ENCODE measurements at regions not wholly inside any gene's neighbourhood (a gene's known extent, or its start where the extent isn't known, plus 50 kb on each side); places are given as distances from the start of the nearest gene placed in this dataset.

- H3K79me2 ChIP-seq = no peaks in the 10 kb centered on the region
- DNase-seq (ENCODE audit: low spot score) = no peak
Observed at GRCh38 chr6:169854813-169855212, 103.4 kb downstream of the ERMARD start.

GRCh38 chr6:169854083-169854725 is 102.8 kb downstream of the ERMARD start:
- Histone ChIP-seq H3K4me1 (ENCODE audit: insufficient read depth) (no peaks in the 10 kb centered on the region), H3K9me3 (ENCODE audit: low read depth) (no peaks in the 10 kb centered on the region), H3K79me2 (no peaks in the 10 kb centered on the region), H3K27me3 (no peaks in the 10 kb centered on the region), H4K20me1 (ENCODE audit: insufficient read depth, poor library complexity, severe bottlenecking) (no peaks in the 10 kb centered on the region), H3K4me3 (no peak overlapping the region), H3K9me2 (replicated peaks; ENCODE audit: insufficient read depth) (no peaks in the 10 kb centered on the region), H3K36me3 (replicated peaks; ENCODE audit: insufficient read depth, low read depth) (no peaks in the 10 kb centered on the region), H3K27ac (no peak overlapping the region), H3K4me2 (no peak overlapping the region), H2AFZ (no peak overlapping the region)
- no peak for DNase-seq (ENCODE audit: low spot score)
- no peak for TF ChIP-seq CTCF (IDR thresholded peaks at IDR 0.05; ENCODE audit: poor library complexity)
- 93% methylated on average over 12 of the region's 12 CpGs for WGBS (ENCODE audit: low lambda C conversion rate, missing lambda C conversion rate)

More at GRCh38 chr6:169854813-169855212, 103.4 kb downstream of the ERMARD start:
- no peaks in the 10 kb centered on the region for H3K36me3 ChIP-seq (replicated peaks; ENCODE audit: insufficient read depth, low read depth)
- H3K9me3 ChIP-seq (ENCODE audit: low read depth) = no peaks in the 10 kb centered on the region
- no peaks in the 10 kb centered on the region for H3K4me1 ChIP-seq (ENCODE audit: insufficient read depth)
- H4K20me1 ChIP-seq (ENCODE audit: insufficient read depth, poor library complexity, severe bottlenecking) = no peaks in the 10 kb centered on the region
- no peak overlapping the region for H2AFZ ChIP-seq
- WGBS (ENCODE audit: low lambda C conversion rate, missing lambda C conversion rate) = 94% methylated on average over 4 of the region's 4 CpGs
- no peaks in the 10 kb centered on the region for H3K27me3 ChIP-seq
- no peak overlapping the region for H3K4me2 ChIP-seq
- no peak for TF ChIP-seq EZH2phosphoT487 (IDR thresholded peaks at IDR 0.05; ENCODE audit: low read depth, severe bottlenecking, unreplicated experiment)
- TF ChIP-seq CTCF (IDR thresholded peaks at IDR 0.05; ENCODE audit: poor library complexity) = no peak
- TF ChIP-seq EZH2 (IDR thresholded peaks at IDR 0.05; ENCODE audit: borderline replicate concordance) = no peak
- no peak overlapping the region for H3K27ac ChIP-seq
- no peaks in the 10 kb centered on the region for H3K9me2 ChIP-seq (replicated peaks; ENCODE audit: insufficient read depth)
- no peak overlapping the region for H3K4me3 ChIP-seq

- TF ChIP-seq CTCF (IDR thresholded peaks at IDR 0.05; ENCODE audit: poor library complexity) = no peak
- TF ChIP-seq EZH2phosphoT487 (IDR thresholded peaks at IDR 0.05; ENCODE audit: low read depth, severe bottlenecking, unreplicated experiment) = no peak
- no peak for TF ChIP-seq EZH2 (IDR thresholded peaks at IDR 0.05; ENCODE audit: borderline replicate concordance)
- H3K27ac ChIP-seq = no peak overlapping the region
- H3K4me2 ChIP-seq = no peak overlapping the region
- WGBS (ENCODE audit: low lambda C conversion rate, missing lambda C conversion rate) = 95% methylated on average over 20 of the region's 20 CpGs
- H3K36me3 ChIP-seq (replicated peaks; ENCODE audit: insufficient read depth, low read depth) = no peaks in the 10 kb centered on the region
- H3K4me1 ChIP-seq (ENCODE audit: insufficient read depth) = no peaks in the 10 kb centered on the region
- no peaks in the 10 kb centered on the region for H3K27me3 ChIP-seq
- no peaks in the 10 kb centered on the region for H3K9me2 ChIP-seq (replicated peaks; ENCODE audit: insufficient read depth)
- no peaks in the 10 kb centered on the region for H3K9me3 ChIP-seq (ENCODE audit: low read depth)
- no peaks in the 10 kb centered on the region for H4K20me1 ChIP-seq (ENCODE audit: insufficient read depth, poor library complexity, severe bottlenecking)
- H3K4me3 ChIP-seq = no peak overlapping the region
- DNase-seq (ENCODE audit: low spot score) = no peak
- H3K79me2 ChIP-seq = no peaks in the 10 kb centered on the region
- H2AFZ ChIP-seq = no peak overlapping the region
Observed at GRCh38 chr6:169853196-169854082, 102.0 kb downstream of the ERMARD start.
